ENCODE measurements at regions not wholly inside any gene's neighbourhood (a gene's known extent, or its start where the extent isn't known, plus 50 kb on each side); places are given as distances from the start of the nearest gene placed in this dataset.

- TF ChIP-seq FOXK2 (IDR thresholded peaks at IDR 0.05), result no peak
- TF ChIP-seq BHLHE40 (IDR thresholded peaks at IDR 0.05; ENCODE audit: borderline replicate concordance), result no peak
- no peak for TF ChIP-seq HDGF (IDR thresholded peaks at IDR 0.05; ENCODE audit: borderline replicate concordance)
- no peak for TF ChIP-seq SP1 (IDR thresholded peaks at IDR 0.05)
- TF ChIP-seq L3MBTL2 (conservative IDR thresholded peaks at IDR 0.05), result no peak
These were observed 749.3 kb downstream of the TRIB2 start for GRCh38 chr2:13466076-13466475.

Measured in HEK293T (cell line).